H1 (cell line): ENCODE measurements at regions not wholly inside any gene's neighbourhood (a gene's known extent, or its start where the extent isn't known, plus 50 kb on each side); places are given as distances from the start of the nearest gene placed in this dataset.

Experiments
- CTCF ChIA-PET: fragments of 300-600 bp; sonication (Branson Sonifier 250); formaldehyde crosslinking; loops from one replicate; lab custom pipeline; 2021; ENCODE audit not compliant: partially characterized antibody; lab: Charles Lee
- POLR2A ChIA-PET: fragments of 300-600 bp; sonication (Branson Sonifier 250); formaldehyde crosslinking; loops from one replicate; lab custom pipeline; 2021; ENCODE audit warnings: inconsistent platforms; ENCODE audit not compliant: partially characterized antibody; lab: Charles Lee
- DNase-seq, 2 experiments: peaks; one replicate each; pipeline versions ENCODE4 v3.0.0 to v3.0.0-alpha.2; 2010 to 2022; ENCODE audit warnings: low spot score in 2 of 2, low read depth in 1 of 2, mixed read lengths in 1 of 2
- FAIRE-seq: peaks from 2 replicates; lab custom pipeline; 2011; peaks lifted over from hg19 to GRCh38; lab: Jason Lieb, UNC
- H2AFZ ChIP-seq: 2 replicates; pipeline ENCODE4 v1.8.1; 2012; ENCODE audit warnings: low read length, inconsistent platforms
- H2AK5ac ChIP-seq: 2 replicates; pipeline ENCODE4 v1.6.1; 2013; ENCODE audit warnings: low read depth, low read length
- H2BK120ac ChIP-seq: replicated peaks from 2 replicates; pipeline ENCODE3; 2013; ENCODE audit warnings: low read depth, low read length, inconsistent platforms
- H2BK12ac ChIP-seq: 2 replicates; pipeline ENCODE4 v1.6.1; 2013; ENCODE audit warnings: low read depth, low read length
- H2BK15ac ChIP-seq: 2 replicates; pipeline ENCODE4 v1.6.1; 2013; ENCODE audit warnings: low read length
- H2BK20ac ChIP-seq: 2 replicates; pipeline ENCODE4 v1.6.1; 2013; ENCODE audit warnings: low read length
- H2BK5ac ChIP-seq: 2 replicates; pipeline ENCODE4 v1.6.1; 2013; ENCODE audit warnings: low read depth, low read length
- H3K14ac ChIP-seq: 2 replicates; pipeline ENCODE4 v1.6.1; 2013; ENCODE audit warnings: inconsistent platforms; ENCODE audit not compliant: insufficient read length
- H3K18ac ChIP-seq: 2 replicates; pipeline ENCODE4 v1.6.1; 2013; ENCODE audit warnings: low read length; ENCODE audit errors: extremely low read depth
- H3K23ac ChIP-seq: 2 replicates; pipeline ENCODE4 v1.6.1; 2013; ENCODE audit warnings: inconsistent platforms; ENCODE audit not compliant: insufficient read length
- H3K23me2 ChIP-seq: 2 replicates; pipeline ENCODE4 v1.6.1; 2013; ENCODE audit warnings: low read depth, low read length
- H3K27ac ChIP-seq: 2 replicates; pipeline ENCODE4 v1.6.1; 2011; ENCODE audit warnings: low read depth, low read length, inconsistent platforms
- H3K27me3 ChIP-seq, 4 experiments: replicated peaks in 1 of 4; 1 replicate in 1 of 4; 2 replicates in 3 of 4; pipeline versions ENCODE4 v1.6.1 to v1.8.1; 2011 to 2013; ENCODE audit warnings: low read length in 3 of 4, mild to moderate bottlenecking in 3 of 4, inconsistent platforms in 2 of 4, mixed read lengths in 2 of 4, moderate library complexity in 1 of 4; ENCODE audit not compliant: control insufficient read depth in 3 of 4, insufficient read depth in 3 of 4; ENCODE audit errors: extremely low read depth in 1 of 4
- H3K36me3 ChIP-seq, 4 experiments: 2 replicates each; pipeline versions ENCODE4 v1.6.1 to v1.8.1; 2011 to 2013; ENCODE audit warnings: mild to moderate bottlenecking in 4 of 4, low read length in 3 of 4, moderate library complexity in 2 of 4, control low read depth in 1 of 4, inconsistent platforms in 1 of 4; ENCODE audit not compliant: insufficient read depth in 4 of 4, control insufficient read depth in 2 of 4
- H3K4ac ChIP-seq: replicated peaks from 2 replicates; pipeline ENCODE3; 2013; ENCODE audit warnings: low read length, low read depth, mixed read lengths, inconsistent platforms; ENCODE audit not compliant: insufficient read length
- H3K4me1 ChIP-seq, 4 experiments: replicated peaks in 1 of 4; 1 replicate in 1 of 4; 2 replicates in 3 of 4; pipeline versions ENCODE4 v1.6.1 to v1.8.1; 2011 to 2013; ENCODE audit warnings: low read length in 3 of 4, inconsistent platforms in 2 of 4, mixed read lengths in 1 of 4; ENCODE audit not compliant: insufficient read depth in 4 of 4, control insufficient read depth in 3 of 4
- H3K4me2 ChIP-seq, 2 experiments: 2 replicates each; pipeline versions ENCODE4 v1.6.1 to v1.8.1; 2011 to 2013; ENCODE audit warnings: low read depth in 2 of 2, low read length in 2 of 2, control low read depth in 1 of 2, inconsistent platforms in 1 of 2, mild to moderate bottlenecking in 1 of 2; ENCODE audit not compliant: insufficient read depth in 1 of 2
- H3K4me3 ChIP-seq, 4 experiments: fragments of 200-600, 300-600 bp in 1 of 4; sonication (generic), shearing (Covaris generic), sonication (Bioruptor Twin) in 1 of 4; 2 replicates each; pipeline versions ENCODE4 v1.5.1 to v1.8.1; 2011 to 2016; ENCODE audit warnings: low read length in 4 of 4, low read depth in 3 of 4, control low read depth in 2 of 4, inconsistent platforms in 2 of 4, mild to moderate bottlenecking in 2 of 4, mixed read lengths in 1 of 4, moderate library complexity in 1 of 4; ENCODE audit not compliant: insufficient read depth in 2 of 4; ENCODE audit errors: extremely low read depth in 1 of 4
- H3K56ac ChIP-seq: replicated peaks from 2 replicates; pipeline ENCODE3; 2013; ENCODE audit warnings: low read depth, mild to moderate bottlenecking, mixed read lengths, low read length, inconsistent platforms; ENCODE audit not compliant: insufficient read length
- H3K79me1 ChIP-seq: 2 replicates; pipeline ENCODE4 v1.6.1; 2013; ENCODE audit warnings: low read depth, low read length, control low read depth
- H3K79me2 ChIP-seq, 2 experiments: 2 replicates each; pipeline versions ENCODE4 v1.6.1 to v1.8.1; 2012 to 2013; ENCODE audit warnings: low read length in 2 of 2, mild to moderate bottlenecking in 2 of 2, inconsistent platforms in 1 of 2; ENCODE audit not compliant: insufficient read depth in 2 of 2, control insufficient read depth in 1 of 2
- H3K9ac ChIP-seq, 4 experiments: replicated peaks in 1 of 4; 1 replicate in 1 of 4; 2 replicates in 3 of 4; pipeline versions ENCODE4 v1.6.1 to v1.8.1; 2011 to 2013; ENCODE audit warnings: low read depth in 3 of 4, low read length in 3 of 4, control low read depth in 2 of 4, mild to moderate bottlenecking in 2 of 4, moderate library complexity in 2 of 4, inconsistent platforms in 1 of 4; ENCODE audit errors: extremely low read depth in 1 of 4
- H3K9me3 ChIP-seq, 2 experiments: 2 replicates each; pipeline versions ENCODE4 v1.6.1 to v1.8.1; 2012 to 2013; ENCODE audit warnings: mild to moderate bottlenecking in 2 of 2, moderate library complexity in 2 of 2, control low read depth in 1 of 2, inconsistent platforms in 1 of 2, low read depth in 1 of 2, low read length in 1 of 2, mixed read lengths in 1 of 2; ENCODE audit not compliant: insufficient read depth in 2 of 2
- H4K20me1 ChIP-seq, 2 experiments: replicated peaks in 1 of 2; 2 replicates each; pipeline versions ENCODE3 to v1.8.1; 2011 to 2013; ENCODE audit warnings: inconsistent platforms in 2 of 2, low read length in 2 of 2, mild to moderate bottlenecking in 1 of 2; ENCODE audit not compliant: insufficient read depth in 2 of 2, control insufficient read depth in 1 of 2
- H4K5ac ChIP-seq: 2 replicates; pipeline ENCODE4 v1.6.1; 2013; ENCODE audit warnings: low read length, low read depth, mixed read lengths, inconsistent platforms; ENCODE audit not compliant: insufficient read length
- H4K8ac ChIP-seq: 2 replicates; pipeline ENCODE4 v1.8.0; 2013; ENCODE audit warnings: mild to moderate bottlenecking, moderate library complexity, low read length, inconsistent platforms; ENCODE audit not compliant: insufficient read depth; ENCODE audit errors: extremely low read depth
- H4K91ac ChIP-seq: replicated peaks from 2 replicates; pipeline ENCODE3; 2013; ENCODE audit warnings: low read length, mixed read lengths, inconsistent platforms; ENCODE audit not compliant: insufficient read length
- ATF2 ChIP-seq: IDR thresholded peaks from 2 replicates; pipeline ENCODE4 v1.6.1; 2012; ENCODE audit warnings: low read length, inconsistent platforms
- BRCA1 ChIP-seq: IDR thresholded peaks from 2 replicates; pipeline ENCODE4 v1.6.1; 2012; ENCODE audit warnings: low read depth, low read length, improper control_type of control experiment
- EGR1 ChIP-seq: IDR thresholded peaks from 2 replicates; pipeline ENCODE4 v1.6.1; 2011; ENCODE audit warnings: low read depth, low read length, borderline replicate concordance
- EZH2 ChIP-seq: fragments of 200-600 bp; sonication (generic); IDR thresholded peaks from 2 replicates; pipeline ENCODE4 v1.7.1; 2012; ENCODE audit warnings: low read depth, mild to moderate bottlenecking, moderate library complexity, low read length, inconsistent platforms; ENCODE audit not compliant: severe bottlenecking
- FOSL1 ChIP-seq: IDR thresholded peaks from 2 replicates; pipeline ENCODE4 v1.6.1; 2011; ENCODE audit warnings: mild to moderate bottlenecking, low read depth, low read length, moderate library complexity; ENCODE audit not compliant: insufficient read depth
- GTF2F1 ChIP-seq: IDR thresholded peaks from 2 replicates; pipeline ENCODE4 v1.6.1; 2012; ENCODE audit warnings: low read depth, low read length, improper control_type of control experiment, borderline replicate concordance
- JUND ChIP-seq: IDR thresholded peaks from 2 replicates; pipeline ENCODE4 v1.6.1; 2011; ENCODE audit warnings: mild to moderate bottlenecking, improper control_type of control experiment, low read length
- MAX ChIP-seq: IDR thresholded peaks from 2 replicates; pipeline ENCODE4 v1.6.1; 2012; ENCODE audit warnings: inconsistent platforms
- NANOG ChIP-seq: IDR thresholded peaks from 2 replicates; pipeline ENCODE4 v1.6.1; 2011; ENCODE audit warnings: low read length, low read depth, mild to moderate bottlenecking, inconsistent platforms; ENCODE audit not compliant: insufficient read depth, poor library complexity, severe bottlenecking
- POU5F1 ChIP-seq: IDR thresholded peaks from 2 replicates; pipeline ENCODE4 v1.6.1; 2011; ENCODE audit warnings: low read depth, mild to moderate bottlenecking, low read length, moderate library complexity
- TEAD4 ChIP-seq: IDR thresholded peaks from 2 replicates; pipeline ENCODE4 v1.6.1; 2012; ENCODE audit warnings: low read depth, low read length, inconsistent platforms, mixed read lengths
- WGBS, 2 experiments: shearing (Covaris generic) in 1 of 2; methylation state at CpG; one replicate each; pipeline versions ENCODE4 v1.1.6 to v1.1.7; 2013 to 2015; ENCODE audit warnings: low lambda C conversion rate in 2 of 2, mixed read lengths in 2 of 2, inconsistent platforms in 1 of 2, low coverage in 1 of 2, missing lambda C conversion rate in 1 of 2; ENCODE audit not compliant: insufficient replicate concordance in 2 of 2, insufficient coverage in 1 of 2, insufficient read length in 1 of 2; ENCODE audit errors: extremely low coverage in 1 of 2, missing lambda C conversion rate in 1 of 2; 5-methylcytosine and 5-hydroxymethylcytosine counted together
- TF ChIP-seq, protein P1 (sequence below): IDR thresholded peaks from 2 replicates; pipeline ENCODE4 v1.6.1; 2012; ENCODE audit warnings: inconsistent platforms

DNA sequence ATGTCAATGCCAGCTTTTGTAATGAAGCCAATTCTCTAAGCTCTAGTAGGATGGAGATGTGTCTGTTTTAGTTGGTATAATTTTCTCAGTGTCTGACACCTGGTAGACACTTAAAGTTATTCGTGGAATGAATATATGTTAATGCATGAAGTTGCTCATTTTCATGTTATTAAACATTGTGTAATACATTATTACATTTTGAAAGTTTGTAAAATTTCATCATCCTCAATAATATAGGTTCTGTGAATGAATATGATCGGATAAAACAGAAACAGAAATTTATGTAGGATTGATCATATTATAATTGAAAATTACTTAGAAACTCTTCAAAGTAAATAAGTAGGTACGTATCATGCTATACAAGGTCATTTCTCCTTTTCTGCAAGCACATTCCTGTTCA is 625.3 kb downstream of the PLA2G4A start:
- Histone ChIP-seq H3K18ac (no peak overlapping the region), H2BK15ac (no peak overlapping the region), H2AFZ (no peak overlapping the region), H4K91ac (no peak overlapping the region), H2BK120ac (no peak overlapping the region), H2AK5ac (no peak overlapping the region), H3K79me2 (no peaks in the 10 kb centered on the region), H3K9ac (no peak overlapping the region), H4K8ac (no peak overlapping the region), H3K4me3 (no peak overlapping the region), H3K27me3 (no peaks in the 10 kb centered on the region), H2BK20ac (no peak overlapping the region), H4K20me1 (no peaks in the 10 kb centered on the region), H3K14ac (no peak overlapping the region), H2BK12ac (no peak overlapping the region), H3K36me3 (no peaks in the 10 kb centered on the region), H3K4ac (no peak overlapping the region), H3K23ac (no peak overlapping the region), H3K56ac (no peak overlapping the region), H3K9me3 (no peaks in the 10 kb centered on the region), H2BK5ac (no peak overlapping the region), H3K27ac (no peak overlapping the region), H3K23me2 (no peaks in the 10 kb centered on the region), H3K4me1 (no peaks in the 10 kb centered on the region), H3K79me1 (no peaks in the 10 kb centered on the region), H3K4me2 (no peak overlapping the region), H4K5ac (no peak overlapping the region)
- DNase-seq = no peak
- ChIA-PET CTCF (no interaction called here), POLR2A (no interaction called here)
- FAIRE-seq = no peak
- WGBS, 2 experiments = 87% methylated on average over 3 of the region's 3 CpGs; no CpG with 5 or more reads in 1 of the 2 experiments
- TF ChIP-seq POU5F1 (no peak), JUND (no peak), MAX (no peak), EGR1 (no peak), TEAD4 (no peak), ATF2 (no peak), BRCA1 (no peak), EZH2 (no peak), NANOG (no peak), GTF2F1 (no peak), FOSL1 (no peak)
- TF ChIP-seq, protein P1, sequence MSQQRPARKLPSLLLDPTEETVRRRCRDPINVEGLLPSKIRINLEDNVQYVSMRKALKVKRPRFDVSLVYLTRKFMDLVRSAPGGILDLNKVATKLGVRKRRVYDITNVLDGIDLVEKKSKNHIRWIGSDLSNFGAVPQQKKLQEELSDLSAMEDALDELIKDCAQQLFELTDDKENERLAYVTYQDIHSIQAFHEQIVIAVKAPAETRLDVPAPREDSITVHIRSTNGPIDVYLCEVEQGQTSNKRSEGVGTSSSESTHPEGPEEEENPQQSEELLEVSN = no peak
